PC-9 (cell line): ENCODE measurements at regions not wholly inside any gene's neighbourhood (a gene's known extent, or its start where the extent isn't known, plus 50 kb on each side); places are given as distances from the start of the nearest gene placed in this dataset.

Experiments used
- BruUV-seq: library from RNA; stranded (reverse); fragments of 400-500 nt; replicated peaks from 2 replicates; lab custom pipeline; 2021; lab: Mats Ljungman, UMichigan
- CTCF ChIA-PET: fragments of 300-600 bp; sonication (Branson Sonifier 250); formaldehyde crosslinking; loops from one replicate; lab custom pipeline; 2022; ENCODE audit warnings: antibody characterized with exemption; lab: Charles Lee
- POLR2A ChIA-PET: fragments of 300-600 bp; sonication (Branson Sonifier 250); formaldehyde crosslinking; loops from one replicate; lab custom pipeline; 2022; ENCODE audit warnings: antibody characterized with exemption; ENCODE audit not compliant: unreplicated experiment; lab: Charles Lee
- DNase-seq, 2 experiments: peaks; one replicate each; pipeline versions ENCODE4 v3.0.0 to v3.0.0-alpha.2; 2015 to 2022; ENCODE audit warnings: mixed read lengths in 1 of 2
- H2AFZ ChIP-seq: fragments of 200-600 bp; sonication (generic); 2 replicates; pipeline ENCODE4 v1.8.1; 2017; ENCODE audit warnings: antibody characterized with exemption
- H3F3A ChIP-seq: fragments of 200-600 bp; sonication (generic); 2 replicates; pipeline ENCODE4 v1.8.1; 2017; ENCODE audit warnings: antibody characterized with exemption, mild to moderate bottlenecking, low read depth; ENCODE audit not compliant: insufficient read depth
- H3K27ac ChIP-seq: fragments of 200-600 bp; sonication (generic); 2 replicates; pipeline ENCODE4 v1.6.1; 2016; ENCODE audit warnings: mixed run types
- H3K27me3 ChIP-seq: fragments of 200-600 bp; sonication (generic); 2 replicates; pipeline ENCODE4 v1.6.1; 2016; ENCODE audit warnings: low read depth, mixed run types; ENCODE audit not compliant: insufficient read depth
- H3K36me3 ChIP-seq: fragments of 200-600 bp; sonication (generic); 2 replicates; pipeline ENCODE4 v1.6.1; 2016; ENCODE audit warnings: low read depth, mixed run types
- H3K4me1 ChIP-seq: fragments of 200-600 bp; sonication (generic); replicated peaks from 2 replicates; pipeline ENCODE4 v1.6.1; 2016; ENCODE audit warnings: mixed run types; ENCODE audit not compliant: insufficient read depth
- H3K4me2 ChIP-seq: fragments of 200-600 bp; sonication (generic); 2 replicates; pipeline ENCODE4 v1.6.1; 2017; ENCODE audit warnings: mixed run types
- H3K4me3 ChIP-seq: fragments of 200-600 bp; sonication (generic); 2 replicates; pipeline ENCODE4 v1.6.1; 2016; ENCODE audit warnings: mixed run types
- H3K79me2 ChIP-seq: fragments of 200-600 bp; sonication (generic); 2 replicates; pipeline ENCODE4 v1.6.1; 2017; ENCODE audit warnings: low read depth, mixed run types
- H3K9me2 ChIP-seq: fragments of 200-600 bp; sonication (generic); 2 replicates; pipeline ENCODE4 v1.8.1; 2017; ENCODE audit warnings: mild to moderate bottlenecking; ENCODE audit not compliant: insufficient read depth
- H3K9me3 ChIP-seq: fragments of 200-600 bp; sonication (generic); 2 replicates; pipeline ENCODE4 v1.8.1; 2016; ENCODE audit warnings: low read depth; ENCODE audit not compliant: insufficient read depth
- H4K20me1 ChIP-seq: fragments of 200-600 bp; sonication (generic); 2 replicates; pipeline ENCODE4 v1.8.1; 2017; ENCODE audit not compliant: insufficient read depth
- EZH2 ChIP-seq: fragments of 200-600 bp; sonication (generic); IDR thresholded peaks from 2 replicates; pipeline ENCODE4 v1.8.0; 2017; ENCODE audit warnings: antibody characterized with exemption, low read depth
- intact Hi-C: fragments of 100-400 bp; cut with micrococcal nuclease; formaldehyde crosslinking; loops from one replicate; pipeline ENCODE4 v1.10.0; 2022; ENCODE audit not compliant: unreplicated experiment
- TF ChIP-seq, protein P1 (sequence below): fragments of 200-600 bp; sonication (generic); conservative IDR thresholded peaks from 2 replicates; pipeline ENCODE4 v1.6.1; 2017; ENCODE audit warnings: mixed run types, antibody characterized with exemption, mild to moderate bottlenecking, moderate library complexity

- Histone ChIP-seq H3K4me3 (no peak overlapping the region), H3K4me1 (no peaks in the 10 kb centered on the region), H2AFZ (no peak overlapping the region), H3K79me2 (no peaks in the 10 kb centered on the region), H3K27me3 (no peaks in the 10 kb centered on the region), H3K9me3 (no peaks in the 10 kb centered on the region), H3F3A (no peaks in the 10 kb centered on the region), H3K27ac (no peak overlapping the region), H3K9me2 (no peaks in the 10 kb centered on the region), H3K4me2 (no peak overlapping the region), H4K20me1 (no peaks in the 10 kb centered on the region), H3K36me3 (no peaks in the 10 kb centered on the region)
- ChIA-PET CTCF (no interaction called here), POLR2A (no interaction called here)
- no peak for TF ChIP-seq EZH2
- TF ChIP-seq, protein P1, sequence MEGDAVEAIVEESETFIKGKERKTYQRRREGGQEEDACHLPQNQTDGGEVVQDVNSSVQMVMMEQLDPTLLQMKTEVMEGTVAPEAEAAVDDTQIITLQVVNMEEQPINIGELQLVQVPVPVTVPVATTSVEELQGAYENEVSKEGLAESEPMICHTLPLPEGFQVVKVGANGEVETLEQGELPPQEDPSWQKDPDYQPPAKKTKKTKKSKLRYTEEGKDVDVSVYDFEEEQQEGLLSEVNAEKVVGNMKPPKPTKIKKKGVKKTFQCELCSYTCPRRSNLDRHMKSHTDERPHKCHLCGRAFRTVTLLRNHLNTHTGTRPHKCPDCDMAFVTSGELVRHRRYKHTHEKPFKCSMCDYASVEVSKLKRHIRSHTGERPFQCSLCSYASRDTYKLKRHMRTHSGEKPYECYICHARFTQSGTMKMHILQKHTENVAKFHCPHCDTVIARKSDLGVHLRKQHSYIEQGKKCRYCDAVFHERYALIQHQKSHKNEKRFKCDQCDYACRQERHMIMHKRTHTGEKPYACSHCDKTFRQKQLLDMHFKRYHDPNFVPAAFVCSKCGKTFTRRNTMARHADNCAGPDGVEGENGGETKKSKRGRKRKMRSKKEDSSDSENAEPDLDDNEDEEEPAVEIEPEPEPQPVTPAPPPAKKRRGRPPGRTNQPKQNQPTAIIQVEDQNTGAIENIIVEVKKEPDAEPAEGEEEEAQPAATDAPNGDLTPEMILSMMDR, result no peak
- intact Hi-C loops, result no loop called here
- no TSS peak for BruUV-seq
- no peak for DNase-seq
These were observed 198.8 kb downstream of the KITLG start for GRCh38 chr12:88381466-88381865.

DNA sequence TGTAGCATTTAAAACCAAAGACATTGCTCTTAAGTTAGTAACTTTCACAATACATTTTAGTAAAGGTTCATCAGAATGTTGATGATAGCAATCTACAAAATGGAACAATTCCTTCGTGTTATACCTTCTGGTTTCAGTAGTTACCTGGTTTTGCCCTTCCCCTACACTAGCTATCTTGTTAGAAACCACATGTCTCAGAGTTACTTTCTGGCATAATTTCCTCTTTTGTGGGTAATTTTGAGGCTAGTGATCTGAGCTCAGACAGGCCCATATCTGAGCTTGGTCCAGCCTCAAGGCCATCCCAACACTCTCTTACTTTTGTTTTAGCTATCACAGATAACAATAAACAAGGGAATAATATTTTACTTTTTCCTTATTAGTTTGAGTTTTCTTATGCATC is 196.9 kb downstream of the KITLG start:
- H3K4me3 ChIP-seq, result no peak overlapping the region
- intact Hi-C loops, result no loop called here
- H3F3A ChIP-seq, result no peaks in the 10 kb centered on the region
- TF ChIP-seq, protein P1, result no peak
- TF ChIP-seq EZH2, result no peak
- H3K79me2 ChIP-seq, result no peaks in the 10 kb centered on the region
- H3K36me3 ChIP-seq, result no peaks in the 10 kb centered on the region
- no peak overlapping the region for H3K27ac ChIP-seq
- H3K9me3 ChIP-seq, result no peaks in the 10 kb centered on the region
- no peak for DNase-seq
- H3K9me2 ChIP-seq, result no peaks in the 10 kb centered on the region
- H4K20me1 ChIP-seq, result no peaks in the 10 kb centered on the region
- H3K27me3 ChIP-seq, result no peaks in the 10 kb centered on the region
- ChIA-PET POLR2A (interaction anchor here (0.7 kb wide), 1 partner anchor 70 kb away, joined by 4 read pairs; no protein-coding TSS in a partner anchor), CTCF (no interaction called here)
- no TSS peak for BruUV-seq
- no peaks in the 10 kb centered on the region for H3K4me1 ChIP-seq
- H2AFZ ChIP-seq, result no peak overlapping the region
- no peak overlapping the region for H3K4me2 ChIP-seq

GRCh38 chr12:88388566-88389540 is 191.4 kb downstream of the KITLG start:
- TF ChIP-seq, protein P1, result no peak
- H3K4me2 ChIP-seq, result no peak overlapping the region
- H3K36me3 ChIP-seq, result no peaks in the 10 kb centered on the region
- no peak overlapping the region for H3K27ac ChIP-seq
- H3K9me2 ChIP-seq, result no peaks in the 10 kb centered on the region
- no peak overlapping the region for H2AFZ ChIP-seq
- no peaks in the 10 kb centered on the region for H3K79me2 ChIP-seq
- no TSS peak for BruUV-seq
- ChIA-PET POLR2A (interaction anchor here (0.7 kb wide), 1 partner anchor 247 kb away, joined by 3 read pairs; the partner anchor contains the start of genes CEP290 and TMTC3), CTCF (no interaction called here)
- no peaks in the 10 kb centered on the region for H3K4me1 ChIP-seq
- no peak overlapping the region for H3K4me3 ChIP-seq
- DNase-seq, result no peak
- intact Hi-C loops, result no loop called here
- H3F3A ChIP-seq, result no peaks in the 10 kb centered on the region
- no peaks in the 10 kb centered on the region for H3K27me3 ChIP-seq
- H4K20me1 ChIP-seq, result no peaks in the 10 kb centered on the region
- no peaks in the 10 kb centered on the region for H3K9me3 ChIP-seq
